ENCODE measurements at regions not wholly inside any gene's neighbourhood (a gene's known extent, or its start where the extent isn't known, plus 50 kb on each side); places are given as distances from the start of the nearest gene placed in this dataset.

- H3K27ac ChIP-seq = no peak overlapping the region
- TF ChIP-seq CTCF (conservative IDR thresholded peaks at IDR 0.05) (no peak), ZFX (IDR thresholded peaks at IDR 0.05) (no peak)
Observed at GRCh38 chr13:42703740-42704139, 77.6 kb upstream of the FAM216B start.

GRCh38 chr13:42706286-42706685, 75.1 kb upstream of the FAM216B start:
- TF ChIP-seq ZFX (IDR thresholded peaks at IDR 0.05) (no peak), CTCF (conservative IDR thresholded peaks at IDR 0.05) (no peak)
- no peak overlapping the region for H3K27ac ChIP-seq

GRCh38 chr13:42707048-42707447, 74.3 kb upstream of the FAM216B start:
- H3K27ac ChIP-seq = no peak overlapping the region
- TF ChIP-seq CTCF (conservative IDR thresholded peaks at IDR 0.05) = no peak

GRCh38 chr13:42707586-42707985, 73.8 kb upstream of the FAM216B start:
- TF ChIP-seq CTCF (conservative IDR thresholded peaks at IDR 0.05) (no peak), ZFX (IDR thresholded peaks at IDR 0.05) (no peak)
- H3K27ac ChIP-seq = no peak overlapping the region

- no peak overlapping the region for H3K27ac ChIP-seq
- TF ChIP-seq CTCF (conservative IDR thresholded peaks at IDR 0.05) = no peak
- no peak for TF ChIP-seq ZFX (IDR thresholded peaks at IDR 0.05)
Observed at GRCh38 chr13:42708391-42708790, 73.0 kb upstream of the FAM216B start.

GRCh38 chr13:42709276-42709675, 72.1 kb upstream of the FAM216B start:
- H3K27ac ChIP-seq = no peak overlapping the region
- TF ChIP-seq CTCF (conservative IDR thresholded peaks at IDR 0.05) (no peak), ZFX (IDR thresholded peaks at IDR 0.05) (no peak)

- TF ChIP-seq CTCF (conservative IDR thresholded peaks at IDR 0.05) (no peak), ZFX (IDR thresholded peaks at IDR 0.05) (no peak)
- H3K27ac ChIP-seq = no peak overlapping the region
Observed at GRCh38 chr13:42715909-42716308, 65.5 kb upstream of the FAM216B start.
